Parathyroid adenoma (tissue), 2 donors: ENCODE measurements at regions not wholly inside any gene's neighbourhood (a gene's known extent, or its start where the extent isn't known, plus 50 kb on each side); places are given as distances from the start of the nearest gene placed in this dataset.

ENCODE experiments used
- H2AFZ ChIP-seq: fragments of 300-600 bp; sonication (generic); one replicate; pipeline ENCODE4 v1.7.0; 2017; ENCODE audit warnings: antibody characterized with exemption, mild to moderate bottlenecking
- H3K27ac ChIP-seq: fragments of 300-600 bp; sonication (generic); one replicate; pipeline ENCODE4 v1.7.0; 2017
- H3K27me3 ChIP-seq: fragments of 300-600 bp; sonication (generic); one replicate; pipeline ENCODE4 v1.7.0; 2017; ENCODE audit warnings: low read length; ENCODE audit not compliant: control insufficient read depth, insufficient read depth
- H3K36me3 ChIP-seq: fragments of 300-600 bp; sonication (generic); one replicate; pipeline ENCODE4 v1.7.0; 2017; ENCODE audit warnings: low read length; ENCODE audit not compliant: control insufficient read depth, insufficient read depth
- H3K4me1 ChIP-seq: fragments of 300-600 bp; sonication (generic); one replicate; pipeline ENCODE4 v1.7.0; 2017; ENCODE audit warnings: control low read depth
- H3K4me2 ChIP-seq: fragments of 300-600 bp; sonication (generic); one replicate; pipeline ENCODE4 v1.7.0; 2017; ENCODE audit warnings: low read length
- H3K4me3 ChIP-seq: fragments of 300-600 bp; sonication (generic); one replicate; pipeline ENCODE4 v1.7.0; 2017; ENCODE audit warnings: low read depth, low read length
- H3K79me2 ChIP-seq: fragments of 300-600 bp; sonication (generic); one replicate; pipeline ENCODE4 v1.7.0; 2017; ENCODE audit warnings: control low read depth
- H3K9ac ChIP-seq: fragments of 300-600 bp; sonication (generic); one replicate; pipeline ENCODE4 v1.7.0; 2017; ENCODE audit warnings: mild to moderate bottlenecking
- H3K9me3 ChIP-seq: fragments of 300-600 bp; sonication (generic); one replicate; pipeline ENCODE4 v1.7.0; 2017; ENCODE audit warnings: low read length; ENCODE audit not compliant: control insufficient read depth
- TF ChIP-seq, protein P1 (sequence below): fragments of 300-600 bp; sonication (generic); IDR thresholded peaks from one replicate; pipeline ENCODE4 v1.7.0; 2017; ENCODE audit warnings: antibody characterized with exemption, mild to moderate bottlenecking
- donor health status: primary hyperparathyroidism.

GRCh38 chr2:41940745-41941063 lies 107.1 kb upstream of the PKDCC start:
- H3K27ac ChIP-seq: no peak overlapping the region

GRCh38 chr2:41941831-41942230 lies 106.0 kb upstream of the PKDCC start:
- H3K4me3 ChIP-seq: no peak overlapping the region
- no peak overlapping the region for H3K4me2 ChIP-seq
- H2AFZ ChIP-seq: no peak overlapping the region
- TF ChIP-seq, protein P1, sequence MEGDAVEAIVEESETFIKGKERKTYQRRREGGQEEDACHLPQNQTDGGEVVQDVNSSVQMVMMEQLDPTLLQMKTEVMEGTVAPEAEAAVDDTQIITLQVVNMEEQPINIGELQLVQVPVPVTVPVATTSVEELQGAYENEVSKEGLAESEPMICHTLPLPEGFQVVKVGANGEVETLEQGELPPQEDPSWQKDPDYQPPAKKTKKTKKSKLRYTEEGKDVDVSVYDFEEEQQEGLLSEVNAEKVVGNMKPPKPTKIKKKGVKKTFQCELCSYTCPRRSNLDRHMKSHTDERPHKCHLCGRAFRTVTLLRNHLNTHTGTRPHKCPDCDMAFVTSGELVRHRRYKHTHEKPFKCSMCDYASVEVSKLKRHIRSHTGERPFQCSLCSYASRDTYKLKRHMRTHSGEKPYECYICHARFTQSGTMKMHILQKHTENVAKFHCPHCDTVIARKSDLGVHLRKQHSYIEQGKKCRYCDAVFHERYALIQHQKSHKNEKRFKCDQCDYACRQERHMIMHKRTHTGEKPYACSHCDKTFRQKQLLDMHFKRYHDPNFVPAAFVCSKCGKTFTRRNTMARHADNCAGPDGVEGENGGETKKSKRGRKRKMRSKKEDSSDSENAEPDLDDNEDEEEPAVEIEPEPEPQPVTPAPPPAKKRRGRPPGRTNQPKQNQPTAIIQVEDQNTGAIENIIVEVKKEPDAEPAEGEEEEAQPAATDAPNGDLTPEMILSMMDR: no peak
- no peaks in the 10 kb centered on the region for H3K79me2 ChIP-seq
- H3K9ac ChIP-seq: no peak overlapping the region
- no peak overlapping the region for H3K27ac ChIP-seq
- H3K36me3 ChIP-seq: no peaks in the 10 kb centered on the region
- no peaks in the 10 kb centered on the region for H3K4me1 ChIP-seq
- H3K9me3 ChIP-seq: no peaks in the 10 kb centered on the region
- no peaks in the 10 kb centered on the region for H3K27me3 ChIP-seq

More at GRCh38 chr2:41940745-41941063, 107.1 kb upstream of the PKDCC start:
- Histone ChIP-seq H2AFZ (no peak overlapping the region), H3K27me3 (no peaks in the 10 kb centered on the region), H3K9me3 (no peaks in the 10 kb centered on the region), H3K9ac (no peak overlapping the region), H3K79me2 (no peaks in the 10 kb centered on the region), H3K36me3 (no peaks in the 10 kb centered on the region), H3K4me3 (no peak overlapping the region), H3K4me1 (no peaks in the 10 kb centered on the region), H3K4me2 (no peak overlapping the region)
- TF ChIP-seq, protein P1: no peak

GRCh38 chr2:41942278-41942677 lies 105.5 kb upstream of the PKDCC start:
- H3K36me3 ChIP-seq: no peaks in the 10 kb centered on the region
- TF ChIP-seq, protein P1: no peak
- H3K27me3 ChIP-seq: no peaks in the 10 kb centered on the region
- no peak overlapping the region for H3K9ac ChIP-seq
- H3K4me1 ChIP-seq: no peaks in the 10 kb centered on the region
- no peak overlapping the region for H3K4me2 ChIP-seq
- H3K4me3 ChIP-seq: no peak overlapping the region
- no peaks in the 10 kb centered on the region for H3K9me3 ChIP-seq
- no peaks in the 10 kb centered on the region for H3K79me2 ChIP-seq
- no peak overlapping the region for H3K27ac ChIP-seq
- no peak overlapping the region for H2AFZ ChIP-seq

- no peak overlapping the region for H3K9ac ChIP-seq
- no peak overlapping the region for H3K4me2 ChIP-seq
- no peaks in the 10 kb centered on the region for H3K27me3 ChIP-seq
- H2AFZ ChIP-seq: no peak overlapping the region
- TF ChIP-seq, protein P1: no peak
- no peaks in the 10 kb centered on the region for H3K4me1 ChIP-seq
- no peaks in the 10 kb centered on the region for H3K36me3 ChIP-seq
- H3K4me3 ChIP-seq: no peak overlapping the region
- no peaks in the 10 kb centered on the region for H3K79me2 ChIP-seq
- H3K27ac ChIP-seq: no peak overlapping the region
- no peaks in the 10 kb centered on the region for H3K9me3 ChIP-seq
Observed at GRCh38 chr2:41943159-41943558, 104.7 kb upstream of the PKDCC start.

GRCh38 chr2:41944220-41944880 lies 103.5 kb upstream of the PKDCC start:
- Histone ChIP-seq H3K27ac (no peak overlapping the region), H2AFZ (no peak overlapping the region), H3K79me2 (no peaks in the 10 kb centered on the region), H3K4me2 (no peak overlapping the region), H3K4me1 (no peaks in the 10 kb centered on the region), H3K4me3 (no peak overlapping the region), H3K9me3 (no peaks in the 10 kb centered on the region), H3K36me3 (no peaks in the 10 kb centered on the region), H3K9ac (no peak overlapping the region), H3K27me3 (no peaks in the 10 kb centered on the region)
- TF ChIP-seq, protein P1: no peak
